IMR-90 (cell line): ENCODE measurements at regions not wholly inside any gene's neighbourhood (a gene's known extent, or its start where the extent isn't known, plus 50 kb on each side); places are given as distances from the start of the nearest gene placed in this dataset.

Experiments
- ATAC-seq: fragments of 200-7000 bp; cut with Tn5 transposase; 2 replicates; pipeline ENCODE4 v1.9.1; 2020; ENCODE audit warnings: low read depth, mild to moderate bottlenecking, moderate library complexity
- BruUV-seq: library from RNA; stranded (reverse); fragments of 400-500 nt; replicated peaks from 2 replicates; lab custom pipeline; 2021; lab: Mats Ljungman, UMichigan
- CTCF ChIA-PET: fragments of 300-600 bp; formaldehyde crosslinking; extraction: SDS; loops from one replicate; lab custom pipeline; 2021; ENCODE audit warnings: antibody characterized with exemption; lab: Yijun Ruan, JAX
- POLR2A ChIA-PET: fragments of 300-600 bp; sonication (Branson Sonifier 250); formaldehyde crosslinking; loops from one replicate; lab custom pipeline; 2022; ENCODE audit warnings: antibody characterized with exemption; ENCODE audit not compliant: unreplicated experiment; lab: Charles Lee
- DNase-seq: peaks from one replicate; pipeline ENCODE4 v3.0.0; 2013
- H2AFZ ChIP-seq: replicated peaks from 2 replicates; pipeline ENCODE3; 2013; ENCODE audit warnings: low read length, mild to moderate bottlenecking; ENCODE audit not compliant: poor library complexity
- H2AK5ac ChIP-seq: 2 replicates; pipeline ENCODE4 v1.6.1; 2013; ENCODE audit warnings: low read depth, low read length, inconsistent platforms
- H2AK9ac ChIP-seq: replicated peaks from 2 replicates; pipeline ENCODE3; 2013; ENCODE audit warnings: mild to moderate bottlenecking, low read depth, low read length, moderate library complexity; ENCODE audit not compliant: poor library complexity
- H2BK120ac ChIP-seq: 2 replicates; pipeline ENCODE4 v1.6.1; 2013; ENCODE audit warnings: low read depth, low read length, inconsistent platforms
- H2BK15ac ChIP-seq: 3 replicates; pipeline ENCODE4 v1.6.1; 2013; ENCODE audit warnings: low read depth, low read length, inconsistent platforms
- H2BK20ac ChIP-seq: 2 replicates; pipeline ENCODE4 v1.6.1; 2013; ENCODE audit warnings: low read depth, mild to moderate bottlenecking, inconsistent platforms, low read length, moderate library complexity
- H2BK5ac ChIP-seq: 2 replicates; pipeline ENCODE4 v1.6.1; 2013; ENCODE audit warnings: mild to moderate bottlenecking, low read depth, low read length, inconsistent platforms; ENCODE audit not compliant: poor library complexity, severe bottlenecking
- H3K14ac ChIP-seq: replicated peaks from 2 replicates; pipeline ENCODE4 v1.6.1; 2013; ENCODE audit warnings: low read depth, low read length, inconsistent platforms
- H3K18ac ChIP-seq: 2 replicates; pipeline ENCODE4 v1.6.1; 2013; ENCODE audit warnings: low read depth, low read length, control low read depth
- H3K23ac ChIP-seq: 2 replicates; pipeline ENCODE4 v1.6.1; 2013; ENCODE audit warnings: low read depth, low read length, inconsistent platforms
- H3K27ac ChIP-seq: 2 replicates; pipeline ENCODE4 v1.5.1; 2013; ENCODE audit warnings: mild to moderate bottlenecking, control low read depth, low read length; ENCODE audit not compliant: insufficient read depth
- H3K27me3 ChIP-seq: 2 replicates; pipeline ENCODE4 v1.6.1; 2013; ENCODE audit warnings: low read length; ENCODE audit not compliant: control insufficient read depth, insufficient read depth
- H3K36me3 ChIP-seq: 2 replicates; pipeline ENCODE4 v1.6.1; 2013; ENCODE audit warnings: low read length, mixed read lengths; ENCODE audit not compliant: control insufficient read depth, insufficient read depth
- H3K4ac ChIP-seq: 2 replicates; pipeline ENCODE4 v1.6.1; 2013; ENCODE audit warnings: low read depth, low read length, inconsistent platforms
- H3K4me1 ChIP-seq: 2 replicates; pipeline ENCODE4 v1.6.1; 2013; ENCODE audit warnings: low read length, mixed read lengths; ENCODE audit not compliant: control insufficient read depth, insufficient read depth
- H3K4me2 ChIP-seq: 2 replicates; pipeline ENCODE4 v1.6.1; 2013; ENCODE audit warnings: low read depth, mild to moderate bottlenecking, control low read depth, low read length, moderate library complexity
- H3K4me3 ChIP-seq: 2 replicates; pipeline ENCODE4 v1.5.1; 2013; ENCODE audit warnings: low read depth, mild to moderate bottlenecking, control low read depth, low read length, moderate library complexity; ENCODE audit not compliant: insufficient read depth
- H3K56ac ChIP-seq: 2 replicates; pipeline ENCODE4 v1.6.1; 2013; ENCODE audit warnings: low read length, inconsistent platforms; ENCODE audit not compliant: insufficient read depth; ENCODE audit errors: extremely low read depth
- H3K79me1 ChIP-seq, 2 experiments: 2 replicates each; pipeline ENCODE4 v1.6.1; 2013; ENCODE audit warnings: low read length in 2 of 2, inconsistent platforms in 1 of 2, low read depth in 1 of 2
- H3K9ac ChIP-seq: 2 replicates; pipeline ENCODE4 v1.6.1; 2013; ENCODE audit warnings: low read depth, low read length, control low read depth
- H3K9me1 ChIP-seq: 2 replicates; pipeline ENCODE4 v1.6.1; 2013; ENCODE audit warnings: low read length, inconsistent platforms; ENCODE audit not compliant: insufficient read depth
- H3K9me3 ChIP-seq: 2 replicates; pipeline ENCODE4 v1.6.1; 2013; ENCODE audit warnings: low read length; ENCODE audit not compliant: control insufficient read depth, insufficient read depth
- H4K20me1 ChIP-seq: 2 replicates; pipeline ENCODE4 v1.6.1; 2013; ENCODE audit warnings: low read length, inconsistent platforms; ENCODE audit not compliant: insufficient read depth
- H4K5ac ChIP-seq: 2 replicates; pipeline ENCODE4 v1.6.1; 2013; ENCODE audit warnings: mild to moderate bottlenecking, low read depth, low read length, control low read depth
- H4K8ac ChIP-seq, 2 experiments: 2 replicates each; pipeline ENCODE4 v1.6.1; 2013; ENCODE audit warnings: low read depth in 2 of 2, low read length in 2 of 2, control low read depth in 1 of 2, inconsistent platforms in 1 of 2
- H4K91ac ChIP-seq: 2 replicates; pipeline ENCODE4 v1.6.1; 2013; ENCODE audit warnings: low read depth, low read length, inconsistent platforms; ENCODE audit not compliant: insufficient read depth
- BHLHE40 ChIP-seq: fragments of 150-350 bp; IDR thresholded peaks from 2 replicates; pipeline ENCODE4 v1.6.1; 2016; ENCODE audit warnings: mild to moderate bottlenecking, low read depth, low read length
- FOS ChIP-seq: fragments of 150-350 bp; IDR thresholded peaks from 2 replicates; pipeline ENCODE4 v1.6.1; 2016; ENCODE audit warnings: low read depth, low read length
- MAFK ChIP-seq: IDR thresholded peaks from 2 replicates; pipeline ENCODE4 v1.6.1; 2012; ENCODE audit warnings: low read depth, low read length, improper control_type of control experiment
- MAZ ChIP-seq: IDR thresholded peaks from 2 replicates; pipeline ENCODE4 v1.6.1; 2012; ENCODE audit warnings: low read depth, mild to moderate bottlenecking, low read length, improper control_type of control experiment, moderate library complexity, borderline replicate concordance
- MXI1 ChIP-seq: IDR thresholded peaks from 2 replicates; pipeline ENCODE4 v1.6.1; 2012; ENCODE audit warnings: low read depth, mild to moderate bottlenecking, low read length, moderate library complexity, borderline replicate concordance
- NFE2L2 ChIP-seq: fragments of 150-350 bp; IDR thresholded peaks from 2 replicates; pipeline ENCODE4 v1.6.1; 2016; ENCODE audit warnings: low read depth, mild to moderate bottlenecking, low read length
- POLR2A ChIP-seq: IDR thresholded peaks from 2 replicates; pipeline ENCODE4 v1.6.1; 2012; ENCODE audit warnings: mild to moderate bottlenecking, low read depth, low read length
- RAD21 ChIP-seq: IDR thresholded peaks from 2 replicates; pipeline ENCODE4 v1.6.1; 2012; ENCODE audit warnings: low read length, improper control_type of control experiment
- SMC3 ChIP-seq: fragments of 150-350 bp; IDR thresholded peaks from 2 replicates; pipeline ENCODE4 v1.6.1; 2016; ENCODE audit warnings: low read depth, mild to moderate bottlenecking, antibody characterized with exemption, low read length, moderate library complexity
- WGBS, 2 experiments: methylation state at CpG; one replicate each; pipeline versions ENCODE4 v1.1.5 to v1.1.7; 2013; ENCODE audit warnings: missing lambda C conversion rate in 2 of 2; ENCODE audit not compliant: insufficient read length in 1 of 2; ENCODE audit errors: extremely low coverage in 2 of 2; 5-methylcytosine and 5-hydroxymethylcytosine counted together
- dilution Hi-C: fragments of 300-500 bp; cut with HindIII; formaldehyde crosslinking; loops from one replicate; pipeline ENCODE4 v1.14.3; 2018; ENCODE audit warnings: low sequenced_read_pairs; ENCODE audit not compliant: unreplicated experiment
- in situ Hi-C: fragments of 300-500 bp; cut with MboI; formaldehyde crosslinking; loops from 3 replicates; pipeline ENCODE4 v1.14.3; 2019; ENCODE audit warnings: low sequenced_read_pairs, inconsistent platforms, mixed read lengths
- intact Hi-C: fragments of 100-400 bp; cut with micrococcal nuclease; formaldehyde crosslinking; loops from 2 replicates; pipeline ENCODE4 v1.10.0; 2022
- TF ChIP-seq, protein P1 (sequence below): fragments of 150-350 bp; IDR thresholded peaks from 2 replicates; pipeline ENCODE4 v1.6.1; 2016; ENCODE audit warnings: low read depth, mild to moderate bottlenecking, low read length, moderate library complexity, borderline replicate concordance

- H3K9ac ChIP-seq, result no peak overlapping the region
- no peaks in the 10 kb centered on the region for H3K79me1 ChIP-seq
- ChIA-PET POLR2A (no interaction called here), CTCF (no interaction called here)
- H3K23ac ChIP-seq, result no peak overlapping the region
- dilution Hi-C loops (no loop called here), intact Hi-C loops (no loop called here), in situ Hi-C loops (no loop called here)
- no peaks in the 10 kb centered on the region for H3K4me1 ChIP-seq
- H4K8ac ChIP-seq, result no peak overlapping the region
- no peaks in the 10 kb centered on the region for H3K9me3 ChIP-seq
- TF ChIP-seq RAD21 (no peak), NFE2L2 (no peak), BHLHE40 (no peak), MAZ (no peak), MAFK (no peak), POLR2A (no peak), MXI1 (no peak), FOS (no peak), SMC3 (no peak)
- TF ChIP-seq, protein P1, sequence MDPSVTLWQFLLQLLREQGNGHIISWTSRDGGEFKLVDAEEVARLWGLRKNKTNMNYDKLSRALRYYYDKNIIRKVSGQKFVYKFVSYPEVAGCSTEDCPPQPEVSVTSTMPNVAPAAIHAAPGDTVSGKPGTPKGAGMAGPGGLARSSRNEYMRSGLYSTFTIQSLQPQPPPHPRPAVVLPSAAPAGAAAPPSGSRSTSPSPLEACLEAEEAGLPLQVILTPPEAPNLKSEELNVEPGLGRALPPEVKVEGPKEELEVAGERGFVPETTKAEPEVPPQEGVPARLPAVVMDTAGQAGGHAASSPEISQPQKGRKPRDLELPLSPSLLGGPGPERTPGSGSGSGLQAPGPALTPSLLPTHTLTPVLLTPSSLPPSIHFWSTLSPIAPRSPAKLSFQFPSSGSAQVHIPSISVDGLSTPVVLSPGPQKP, result no peak
- no peak overlapping the region for H2BK120ac ChIP-seq
- H3K27ac ChIP-seq, result no peak overlapping the region
- no peak overlapping the region for H2BK5ac ChIP-seq
- H2AFZ ChIP-seq, result no peak overlapping the region
- no peak overlapping the region for H2BK20ac ChIP-seq
- H4K20me1 ChIP-seq, result no peaks in the 10 kb centered on the region
- no peak overlapping the region for H3K14ac ChIP-seq
- H4K5ac ChIP-seq, result no peak overlapping the region
- H3K4me2 ChIP-seq, result no peak overlapping the region
- DNase-seq (no peak), ATAC-seq (no peak)
- no peak overlapping the region for H2AK5ac ChIP-seq
- 60% methylated on average over 1 of the region's 7 CpGs; no CpG with 5 or more reads in 1 of the 2 experiments for WGBS, 2 experiments
- H3K18ac ChIP-seq, result no peak overlapping the region
- H2AK9ac ChIP-seq, result no peak overlapping the region
- H3K56ac ChIP-seq, result no peak overlapping the region
- H3K9me1 ChIP-seq, result no peaks in the 10 kb centered on the region
- H4K91ac ChIP-seq, result no peak overlapping the region
- no peaks in the 10 kb centered on the region for H3K27me3 ChIP-seq
- H3K4me3 ChIP-seq, result no peak overlapping the region
- H2BK15ac ChIP-seq, result no peak overlapping the region
- no peak overlapping the region for H3K4ac ChIP-seq
- H3K36me3 ChIP-seq, result no peaks in the 10 kb centered on the region
- no TSS peak for BruUV-seq
These were observed 330.2 kb downstream of the RRAGC start for GRCh38 chr1:38529391-38529790.
